Neural cell (in vitro differentiated cells): ENCODE measurements at regions not wholly inside any gene's neighbourhood (a gene's known extent, or its start where the extent isn't known, plus 50 kb on each side); places are given as distances from the start of the nearest gene placed in this dataset.

Source experiments
- H2AFZ ChIP-seq: fragments of 200-600, 300-800 bp; sonication (generic), shearing (Covaris generic); 2 replicates; pipeline ENCODE4 v1.6.0; 2014; ENCODE audit warnings: low read depth, mild to moderate bottlenecking, antibody characterized with exemption, low read length, moderate library complexity
- H3F3A ChIP-seq: fragments of 200-600 bp; shearing (Covaris generic); 2 replicates; pipeline ENCODE4 v1.6.1; 2016; ENCODE audit warnings: mild to moderate bottlenecking, moderate library complexity, mixed read lengths, antibody characterized with exemption, low read length; ENCODE audit not compliant: insufficient read depth, poor library complexity, severe bottlenecking
- H3K27ac ChIP-seq: fragments of 200-600, 300-800 bp; sonication (generic), shearing (Covaris generic); 2 replicates; pipeline ENCODE4 v1.5.1; 2014; ENCODE audit warnings: mild to moderate bottlenecking, low read length, moderate library complexity
- H3K27me3 ChIP-seq: fragments of 300-800, 200-600 bp; sonication (generic), shearing (Covaris generic); 2 replicates; pipeline ENCODE4 v1.6.0; 2014; ENCODE audit warnings: mild to moderate bottlenecking, low read depth, low read length, moderate library complexity; ENCODE audit not compliant: insufficient read depth
- H3K36me3 ChIP-seq: fragments of 300-800, 200-600 bp; sonication (generic), shearing (Covaris generic); 2 replicates; pipeline ENCODE4 v1.5.1; 2014; ENCODE audit warnings: mild to moderate bottlenecking, antibody characterized with exemption, low read length, moderate library complexity; ENCODE audit not compliant: insufficient read depth
- H3K4me2 ChIP-seq: fragments of 300-800, 200-600 bp; sonication (generic), shearing (Covaris generic); 2 replicates; pipeline ENCODE4 v1.6.0; 2014; ENCODE audit warnings: mild to moderate bottlenecking, low read length
- H3K4me3 ChIP-seq: fragments of 300-800, 200-600 bp; sonication (generic), shearing (Covaris generic); 2 replicates; pipeline ENCODE4 v1.5.1; 2014; ENCODE audit warnings: mild to moderate bottlenecking, low read length, moderate library complexity
- H3K79me2 ChIP-seq: fragments of 200-600 bp; shearing (Covaris generic); replicated peaks from 2 replicates; pipeline ENCODE4 v1.6.0; 2014; ENCODE audit warnings: mild to moderate bottlenecking, low read length, moderate library complexity; ENCODE audit not compliant: insufficient read depth
- H3K9ac ChIP-seq: fragments of 300-800, 200-600 bp; sonication (generic), shearing (Covaris generic); 2 replicates; pipeline ENCODE4 v1.6.1; 2016; ENCODE audit warnings: mild to moderate bottlenecking, low read length, mixed read lengths
- H3K9me2 ChIP-seq: fragments of 200-600 bp; shearing (Covaris generic); 2 replicates; pipeline ENCODE4 v1.6.1; 2016; ENCODE audit warnings: mild to moderate bottlenecking, low read length, mixed read lengths; ENCODE audit not compliant: insufficient read depth
- H3K9me3 ChIP-seq: fragments of 200-600, 300-800 bp; sonication (generic), shearing (Covaris generic); 2 replicates; pipeline ENCODE4 v1.6.1; 2016; ENCODE audit warnings: mild to moderate bottlenecking, mixed run types, low read length, moderate library complexity, mixed read lengths
- H4K20me1 ChIP-seq: fragments of 200-600 bp; shearing (Covaris generic); 2 replicates; pipeline ENCODE4 v1.6.1; 2016; ENCODE audit warnings: mild to moderate bottlenecking, mixed run types; ENCODE audit not compliant: insufficient read depth
- CTCF ChIP-seq: fragments of 450-650 bp; IDR thresholded peaks from 2 replicates; pipeline ENCODE4 v1.5.1; 2014; ENCODE audit warnings: antibody characterized with exemption, mild to moderate bottlenecking, moderate library complexity; ENCODE audit not compliant: poor library complexity, severe bottlenecking
- EP300 ChIP-seq: fragments of 450-650 bp; conservative IDR thresholded peaks from 2 replicates; pipeline ENCODE4 v1.6.1; 2014; ENCODE audit warnings: antibody characterized with exemption, mild to moderate bottlenecking, moderate library complexity; ENCODE audit not compliant: poor library complexity, severe bottlenecking
- EZH2 ChIP-seq: fragments of 200-600, 300-800 bp; shearing (Covaris generic), sonication (generic); IDR thresholded peaks from 2 replicates; pipeline ENCODE4 v1.6.1; 2014; ENCODE audit warnings: antibody characterized with exemption, low read length, borderline replicate concordance, mild to moderate bottlenecking; ENCODE audit not compliant: insufficient read depth, poor library complexity, severe bottlenecking
- MXI1 ChIP-seq: fragments of 450-650 bp; conservative IDR thresholded peaks from 2 replicates; pipeline ENCODE4 v1.6.1; 2014; ENCODE audit warnings: antibody characterized with exemption, mild to moderate bottlenecking; ENCODE audit not compliant: poor library complexity, severe bottlenecking
- POLR2AphosphoS5 ChIP-seq: IDR thresholded peaks from 2 replicates; pipeline ENCODE4 v1.6.1; 2012
- RAD21 ChIP-seq: fragments of 450-650 bp; conservative IDR thresholded peaks from 2 replicates; pipeline ENCODE4 v1.6.1; 2014; ENCODE audit warnings: antibody characterized with exemption, mild to moderate bottlenecking, moderate library complexity
- REST ChIP-seq: IDR thresholded peaks from 2 replicates; pipeline ENCODE4 v1.6.1; 2012; ENCODE audit warnings: borderline replicate concordance
- SMC3 ChIP-seq: fragments of 450-650 bp; conservative IDR thresholded peaks from 2 replicates; pipeline ENCODE4 v1.6.1; 2014; ENCODE audit warnings: antibody characterized with exemption, mild to moderate bottlenecking, moderate library complexity; ENCODE audit not compliant: poor library complexity
- TAF1 ChIP-seq: IDR thresholded peaks from 2 replicates; pipeline ENCODE4 v1.6.1; 2012; ENCODE audit warnings: low read depth

GRCh38 chr17:11121341-11121985 is 119.5 kb upstream of the SHISA6 start:
- H4K20me1 ChIP-seq, result no peaks in the 10 kb centered on the region

GRCh38 chr17:11109106-11109505 is 131.9 kb upstream of the SHISA6 start:
- Histone ChIP-seq H3K4me2 (no peak overlapping the region), H3K27ac (no peak overlapping the region), H3K27me3 (no peaks in the 10 kb centered on the region), H3K9me3 (no peaks in the 10 kb centered on the region), H3K9me2 (no peaks in the 10 kb centered on the region), H3K4me3 (no peak overlapping the region), H4K20me1 (no peaks in the 10 kb centered on the region), H3F3A (no peaks in the 10 kb centered on the region), H3K36me3 (no peaks in the 10 kb centered on the region), H3K79me2 (no peaks in the 10 kb centered on the region), H2AFZ (no peak overlapping the region), H3K9ac (no peak overlapping the region)
- TF ChIP-seq POLR2AphosphoS5 (no peak), EZH2 (no peak), TAF1 (no peak), MXI1 (no peak), REST (no peak), CTCF (no peak), SMC3 (no peak), RAD21 (no peak), EP300 (no peak)

More at GRCh38 chr17:11121341-11121985, 119.5 kb upstream of the SHISA6 start:
- Histone ChIP-seq H3K36me3 (no peaks in the 10 kb centered on the region), H3K9me2 (no peaks in the 10 kb centered on the region), H3F3A (no peaks in the 10 kb centered on the region), H3K9me3 (no peaks in the 10 kb centered on the region), H3K27ac (no peak overlapping the region), H3K79me2 (no peaks in the 10 kb centered on the region), H2AFZ (no peak overlapping the region), H3K27me3 (no peaks in the 10 kb centered on the region), H3K4me3 (no peak overlapping the region), H3K9ac (no peak overlapping the region), H3K4me2 (no peak overlapping the region)
- TF ChIP-seq REST (no peak), RAD21 (no peak), POLR2AphosphoS5 (no peak)
